ENCODE measurements at regions not wholly inside any gene's neighbourhood (a gene's known extent, or its start where the extent isn't known, plus 50 kb on each side); places are given as distances from the start of the nearest gene placed in this dataset.

- POLR2A ChIA-PET, result no interaction called here
- CTCF ChIA-PET, result interaction anchor here (0.6 to 1.6 kb wide), 6 partner anchors 70 to 296 kb away, joined by 3 to 12 read pairs (median 4); no protein-coding TSS in a partner anchor
- TF ChIP-seq POLR2AphosphoS5 (IDR thresholded peaks at IDR 0.05; ENCODE audit: low read depth, low read length) (no peak), TCF7L2 (IDR thresholded peaks at IDR 0.05; ENCODE audit: low read depth, low read length) (no peak), SIN3A (IDR thresholded peaks at IDR 0.05; ENCODE audit: borderline replicate concordance, insufficient read depth, low read depth, low read length) (no peak), REST (IDR thresholded peaks at IDR 0.05; ENCODE audit: insufficient read depth in 1 of 2, low read depth in 2 of 2, low read length in 1 of 2) (no peak), CTCF (IDR thresholded peaks at IDR 0.05) (peak; percentile 32)
- BruUV-seq (replicated peaks), result no TSS peak
- intact Hi-C loops (cut with micrococcal nuclease; ENCODE audit: unreplicated experiment) (loop anchor here (5.0 to 10.0 kb wide), 2 partner anchors 107 to 490 kb away; no protein-coding TSS in a partner anchor), in situ Hi-C loops (cut with HindIII; ENCODE audit: low pct_unique_long_range_greater_than_20kb, low sequenced_read_pairs) (no loop called here)
- no peak for DNase-seq (ENCODE audit: low read depth, low spot score)
- peaks cover 8% of the 10 kb centered on the region for H3K27me3 ChIP-seq (ENCODE audit: control insufficient read depth, insufficient read depth, low read length)
- no peaks in the 10 kb centered on the region for H3K36me3 ChIP-seq (ENCODE audit: control insufficient read depth, insufficient read depth, low read length)
- H3K9me3 ChIP-seq (ENCODE audit: control insufficient read depth, insufficient read depth, low read depth, low read length), result no peaks in the 10 kb centered on the region
- no peak overlapping the region for H3K27ac ChIP-seq (ENCODE audit: low read length)
- H3K4me3 ChIP-seq (ENCODE audit: low read depth in 2 of 2, low read length in 2 of 2), result no peak overlapping the region
- no peak for ATAC-seq
- H3K4me1 ChIP-seq (ENCODE audit: control insufficient read depth, insufficient read depth, low read length), result no peaks in the 10 kb centered on the region
These were observed 67.0 kb downstream of the IGLL5 start for GRCh38 chr22:22954656-22955055.

- no peaks in the 10 kb centered on the region for H3K36me3 ChIP-seq (ENCODE audit: control insufficient read depth, insufficient read depth, low read length)
- intact Hi-C loops (cut with micrococcal nuclease; ENCODE audit: unreplicated experiment), result loop anchor here (5.0 to 10.0 kb wide), 2 partner anchors 108 to 491 kb away; no protein-coding TSS in a partner anchor
- no peak overlapping the region for H3K4me3 ChIP-seq (ENCODE audit: low read depth in 2 of 2, low read length in 2 of 2)
- ATAC-seq (no peak), DNase-seq (ENCODE audit: low read depth, low spot score) (no peak)
- H3K9me3 ChIP-seq (ENCODE audit: control insufficient read depth, insufficient read depth, low read depth, low read length), result no peaks in the 10 kb centered on the region
- H3K27me3 ChIP-seq (ENCODE audit: control insufficient read depth, insufficient read depth, low read length), result peaks cover 8% of the 10 kb centered on the region
- in situ Hi-C loops (cut with HindIII; ENCODE audit: low pct_unique_long_range_greater_than_20kb, low sequenced_read_pairs), result no loop called here
- POLR2A ChIA-PET, result no interaction called here
- H3K4me1 ChIP-seq (ENCODE audit: control insufficient read depth, insufficient read depth, low read length), result no peaks in the 10 kb centered on the region
- BruUV-seq (replicated peaks), result no TSS peak
- TF ChIP-seq REST (IDR thresholded peaks at IDR 0.05; ENCODE audit: insufficient read depth in 1 of 2, low read depth in 2 of 2, low read length in 1 of 2), result no peak
- TF ChIP-seq CTCF (IDR thresholded peaks at IDR 0.05), result no peak
- TF ChIP-seq TCF7L2 (IDR thresholded peaks at IDR 0.05; ENCODE audit: low read depth, low read length), result no peak
- TF ChIP-seq POLR2AphosphoS5 (IDR thresholded peaks at IDR 0.05; ENCODE audit: low read depth, low read length), result no peak
- TF ChIP-seq SIN3A (IDR thresholded peaks at IDR 0.05; ENCODE audit: borderline replicate concordance, insufficient read depth, low read depth, low read length), result no peak
- CTCF ChIA-PET, result interaction anchor here (0.7 to 1.6 kb wide), 3 partner anchors 74 to 290 kb away, joined by 3 read pairs; no protein-coding TSS in a partner anchor
- H3K27ac ChIP-seq (ENCODE audit: low read length), result no peak overlapping the region
These were observed 67.7 kb downstream of the IGLL5 start for GRCh38 chr22:22955276-22955798.
